NOMO-1 (cell line): ENCODE measurements at regions not wholly inside any gene's neighbourhood (a gene's known extent, or its start where the extent isn't known, plus 50 kb on each side); places are given as distances from the start of the nearest gene placed in this dataset.
"Not testable (repeated sequence)": the region's sequence is repeated elsewhere in the genome, so short reads cannot be mapped to it uniquely, and the experiment has no call there.

Experiments
- DNase-seq, 2 experiments: peaks; one replicate each; lab custom pipeline; 2025; ENCODE audit not compliant: unreplicated experiment in 2 of 2; lab: John Stamatoyannopoulos, UW

DNA sequence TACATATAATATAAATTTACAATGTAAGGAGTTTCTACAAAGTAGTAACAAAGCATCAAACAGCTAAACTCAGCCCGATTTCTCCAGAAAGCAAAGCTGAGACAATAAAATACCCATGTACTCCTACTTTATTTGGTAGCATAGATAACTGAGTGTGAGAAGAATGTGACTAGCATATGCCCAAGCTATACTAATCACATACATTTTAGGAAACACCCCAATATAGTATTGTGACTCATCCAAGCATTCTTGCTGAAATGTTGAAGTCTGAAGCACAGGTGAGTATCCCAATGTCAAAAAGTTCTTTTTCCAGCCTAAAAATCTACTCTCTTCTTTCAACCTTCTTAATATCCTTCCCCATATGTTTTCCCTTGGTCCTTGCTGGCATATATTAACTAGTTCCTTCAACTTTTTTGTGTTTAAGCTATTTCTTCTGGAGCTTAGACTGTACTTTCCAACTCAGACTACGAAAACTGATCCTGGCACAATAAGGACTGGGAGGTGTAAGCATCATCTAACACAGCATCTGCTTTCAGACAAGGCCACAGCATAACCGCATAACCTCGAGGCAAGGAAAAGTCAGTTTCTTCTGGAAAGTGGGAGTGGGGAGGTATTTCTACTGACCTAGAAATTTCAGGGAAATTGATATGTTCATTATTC is 163.0 kb upstream of the RNPC3 start:
- no peak for DNase-seq

DNA sequence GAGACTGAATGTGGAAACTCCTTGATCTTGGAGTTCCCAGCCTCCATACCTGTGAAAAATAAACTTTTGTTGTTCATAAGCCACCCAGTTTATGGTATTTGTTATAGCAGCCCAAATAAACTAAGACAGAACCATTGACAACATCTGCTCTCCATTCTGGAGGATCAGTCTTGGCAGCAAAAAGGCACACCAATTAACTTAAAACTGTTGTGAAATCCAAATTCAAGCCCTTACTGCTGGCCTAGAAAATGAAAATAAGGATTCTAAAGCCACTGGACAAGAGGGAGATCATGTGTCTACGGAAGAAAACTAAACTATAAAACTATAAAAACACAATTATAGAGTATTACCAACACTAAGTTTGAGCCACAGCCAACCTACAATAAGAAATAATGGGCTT is 172.1 kb upstream of the RNPC3 start:
- DNase-seq = no peak

DNA sequence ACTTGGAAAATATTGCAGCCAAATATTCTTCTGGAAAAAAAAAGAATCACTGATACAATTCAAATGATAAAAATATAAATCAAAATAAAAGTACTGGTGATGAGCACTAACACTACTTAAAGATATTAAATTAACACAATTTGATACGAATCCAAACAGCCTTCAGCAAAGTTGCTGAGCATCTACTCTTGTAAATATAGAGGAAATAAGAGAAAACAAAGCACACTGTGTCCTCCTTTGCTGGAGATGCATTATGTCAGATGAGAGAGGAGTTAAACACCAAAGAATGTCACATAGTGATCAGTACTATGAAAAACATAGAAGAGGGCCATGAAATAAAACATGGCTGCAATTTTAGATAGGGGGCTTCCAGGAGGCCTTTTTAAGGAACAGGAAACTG is 177.4 kb upstream of the RNPC3 start:
- no peak for DNase-seq

- DNase-seq = no peak
Measured at GRCh38 chr1:103344930-103345329, 180.6 kb upstream of the RNPC3 start.

DNA sequence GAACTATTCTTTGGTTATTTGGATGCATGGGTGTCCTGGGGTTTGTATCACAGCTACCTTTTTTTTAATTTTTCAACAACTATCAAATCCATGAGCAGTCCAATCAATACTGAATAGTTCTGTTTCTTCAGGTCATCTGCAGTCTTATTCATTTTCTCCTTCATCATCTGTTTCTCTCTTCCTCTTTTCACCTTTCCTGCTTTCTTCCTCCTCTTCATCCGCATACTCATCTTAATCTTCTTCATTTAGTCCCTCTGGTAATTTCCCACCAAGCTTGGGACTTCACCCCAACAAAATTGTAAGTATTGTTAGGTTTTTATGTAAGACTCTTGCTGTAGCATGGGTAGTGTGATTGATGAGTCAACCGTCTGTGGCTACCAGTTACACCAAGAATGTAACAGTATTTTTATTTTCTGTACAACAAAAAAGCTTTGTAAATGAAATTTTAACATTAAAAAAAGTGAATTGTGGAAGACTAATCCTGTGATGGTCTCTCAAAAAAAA is 184.1 kb upstream of the RNPC3 start:
- no peak for DNase-seq

DNA sequence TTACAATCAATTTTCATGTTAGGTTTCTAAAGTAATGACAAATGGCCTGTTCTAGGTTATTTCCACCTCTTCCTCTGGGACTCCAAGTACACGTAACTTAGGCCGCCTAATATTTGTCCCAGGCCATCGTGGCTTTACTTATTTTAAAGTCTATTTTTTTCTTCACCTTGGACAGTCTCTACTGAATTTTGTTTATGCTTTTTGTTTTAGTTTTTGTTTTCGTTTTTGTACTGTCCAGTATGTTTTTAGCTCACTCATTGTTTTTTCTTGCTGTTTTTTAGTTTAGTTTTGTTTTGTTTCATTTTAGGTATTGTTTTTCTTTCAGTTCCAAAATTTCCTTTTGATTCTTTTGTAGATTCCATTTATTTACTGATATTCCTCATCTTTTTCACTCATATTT is 187.7 kb upstream of the RNPC3 start:
- no peak for DNase-seq

- DNase-seq = no peak
Measured at GRCh38 chr1:103336408-103336807, 189.1 kb upstream of the RNPC3 start.

DNA sequence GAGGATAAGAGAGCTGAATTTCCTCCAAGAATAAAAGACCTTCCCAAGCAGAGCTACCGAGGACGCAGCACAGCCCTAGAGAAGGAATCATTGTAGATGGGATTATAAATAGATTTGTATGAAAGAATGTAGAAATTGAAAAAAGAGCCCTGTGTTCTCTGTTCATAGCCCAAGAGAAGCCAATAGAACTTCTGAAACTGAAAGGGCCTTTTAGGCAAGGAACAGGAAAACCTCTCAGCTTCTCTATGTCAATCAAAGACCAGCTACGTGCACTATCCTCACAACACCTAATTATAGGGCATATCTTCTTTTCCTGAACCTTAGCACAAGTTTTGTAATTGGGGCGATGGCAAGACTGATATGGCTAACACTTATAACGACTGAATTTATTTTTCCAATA is 192.4 kb upstream of the RNPC3 start:
- no peak for DNase-seq

DNA sequence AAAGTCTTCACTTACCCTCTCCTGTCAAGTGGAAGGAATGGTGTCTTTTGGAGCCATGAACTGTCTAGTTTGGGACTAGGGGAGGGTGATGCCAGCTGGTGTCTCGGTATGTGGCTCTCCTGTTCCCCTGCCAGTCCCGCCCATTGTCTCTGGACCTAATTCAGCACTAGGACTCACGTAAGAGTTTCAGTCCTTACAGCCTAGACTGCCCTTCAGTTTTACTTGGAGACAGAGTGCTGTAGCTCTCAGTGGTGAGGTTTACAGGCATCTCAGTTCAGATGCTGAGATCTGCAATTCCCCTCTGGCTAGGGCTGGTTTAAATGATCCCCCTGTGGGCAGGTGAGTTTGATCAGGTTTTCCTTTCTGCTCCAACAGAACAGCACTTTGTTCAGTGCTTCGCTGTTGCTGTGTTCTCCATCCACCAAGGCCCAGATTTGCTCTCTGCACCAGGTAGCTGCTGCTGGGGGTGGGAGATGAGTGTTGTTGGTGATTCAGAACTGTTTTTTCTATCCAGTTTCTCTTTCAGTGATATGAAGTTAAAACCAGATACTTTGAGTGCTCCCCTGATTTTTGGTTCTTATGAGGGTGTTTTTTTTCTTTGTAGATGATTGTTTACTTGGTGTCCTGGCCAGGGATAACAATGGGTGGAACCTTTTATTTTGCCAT is 198.3 kb upstream of the RNPC3 start:
- DNase-seq = no peak

- no peak for DNase-seq
Measured at GRCh38 chr1:103326595-103326994, 198.9 kb upstream of the RNPC3 start.

DNA sequence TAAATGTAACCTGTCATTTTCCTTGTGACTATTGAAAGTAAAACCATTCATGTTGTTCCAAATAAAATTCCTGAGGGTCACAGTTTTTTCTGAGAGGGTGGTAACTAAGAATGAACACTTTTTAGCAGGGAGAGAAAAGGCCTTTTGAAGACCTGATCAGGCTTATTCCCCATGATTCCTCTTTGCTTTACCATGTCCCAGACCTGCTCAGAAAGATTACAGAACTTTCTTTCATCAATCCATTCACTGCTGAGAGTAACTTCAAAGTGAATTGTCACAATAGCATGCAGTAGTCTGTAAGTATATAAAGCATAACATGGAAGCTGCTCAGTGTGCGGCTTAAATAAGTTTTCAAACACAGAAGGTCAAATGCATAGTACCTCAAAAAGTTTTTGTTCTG is 201.5 kb upstream of the COL11A1 start:
- no peak for DNase-seq

DNA sequence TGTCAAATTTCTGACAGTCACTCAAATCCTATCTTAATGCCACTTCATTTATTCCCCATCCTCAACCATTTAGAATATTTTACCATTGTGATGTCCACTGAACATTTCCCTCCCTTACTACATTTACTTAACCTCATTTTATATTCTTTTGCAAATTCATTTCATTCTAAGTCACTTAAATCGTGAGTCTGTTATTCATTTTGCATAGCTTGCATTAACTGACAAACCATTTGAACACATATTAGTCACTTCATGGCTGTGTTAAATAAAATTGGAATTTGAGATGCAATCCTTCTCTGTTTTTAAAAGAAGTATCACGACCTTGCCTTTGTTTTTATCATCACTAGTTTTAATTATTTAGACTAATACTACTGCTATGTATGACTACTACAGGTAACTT is 199.4 kb upstream of the COL11A1 start:
- DNase-seq = no peak

DNA sequence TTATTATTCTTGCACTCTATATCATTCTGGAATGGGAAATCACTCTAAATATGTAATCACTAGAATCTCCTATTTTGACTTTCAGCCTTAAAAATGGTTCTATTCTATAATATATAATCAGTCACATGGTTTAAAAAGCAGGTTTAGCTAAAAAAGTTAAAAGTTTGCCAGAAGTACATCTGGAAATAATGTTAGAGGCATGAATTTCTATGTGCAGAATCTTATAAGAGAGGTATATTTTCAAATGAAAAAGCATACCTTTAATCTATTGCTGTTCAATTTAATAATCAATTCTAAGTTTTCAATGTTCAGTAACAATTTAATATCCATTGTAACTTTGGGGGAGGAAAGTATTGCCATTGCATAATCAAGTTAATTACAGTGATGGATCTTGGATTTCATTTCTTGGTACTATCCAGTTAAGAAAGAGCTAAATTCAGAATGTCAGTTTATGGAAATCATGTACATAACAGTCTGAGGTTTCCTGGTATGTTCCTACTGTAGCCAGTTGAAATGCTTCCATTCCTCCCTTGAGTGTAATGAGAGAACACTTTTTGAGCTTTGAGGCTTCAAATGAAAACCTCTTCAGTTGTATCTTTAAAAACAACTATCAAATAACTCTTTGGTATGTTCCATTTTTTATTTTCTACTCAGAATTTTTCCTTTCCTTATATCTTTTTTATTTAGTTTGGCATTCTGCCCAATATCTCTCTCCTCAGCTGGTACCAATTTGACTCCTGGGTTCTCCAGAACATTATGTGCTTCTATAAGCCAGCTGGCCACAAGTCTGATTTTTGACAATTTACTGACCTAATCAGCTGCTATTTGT is 175.7 kb upstream of the COL11A1 start:
- no peak for DNase-seq

- no peak for DNase-seq
Measured at GRCh38 chr1:103283371-103283770, 175.0 kb upstream of the COL11A1 start.

GRCh38 chr1:103275725-103276124 is 167.4 kb upstream of the COL11A1 start:
- DNase-seq = peak; percentile 80 to 92

- no peak for DNase-seq
Measured at GRCh38 chr1:103274886-103275285, 166.6 kb upstream of the COL11A1 start.

DNA sequence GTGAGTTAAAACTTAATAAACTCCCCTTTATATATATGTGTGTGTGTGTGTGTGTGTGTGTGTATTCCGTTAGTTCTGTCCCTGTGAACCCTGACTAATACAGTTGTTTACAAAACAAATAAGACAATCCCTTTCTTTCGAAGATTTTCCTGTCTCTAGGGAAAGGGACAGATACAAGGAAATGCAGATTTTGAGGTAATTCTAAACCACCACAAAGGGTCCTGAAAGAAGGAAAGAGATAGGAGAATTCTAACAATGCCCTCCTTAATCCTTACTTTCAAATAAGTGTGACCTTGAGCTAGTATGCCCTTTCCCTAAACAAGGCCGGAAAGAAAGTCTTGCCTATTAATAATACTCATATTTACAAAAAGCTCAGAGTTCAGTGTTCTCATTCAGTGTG is 164.8 kb upstream of the COL11A1 start:
- no peak for DNase-seq

DNA sequence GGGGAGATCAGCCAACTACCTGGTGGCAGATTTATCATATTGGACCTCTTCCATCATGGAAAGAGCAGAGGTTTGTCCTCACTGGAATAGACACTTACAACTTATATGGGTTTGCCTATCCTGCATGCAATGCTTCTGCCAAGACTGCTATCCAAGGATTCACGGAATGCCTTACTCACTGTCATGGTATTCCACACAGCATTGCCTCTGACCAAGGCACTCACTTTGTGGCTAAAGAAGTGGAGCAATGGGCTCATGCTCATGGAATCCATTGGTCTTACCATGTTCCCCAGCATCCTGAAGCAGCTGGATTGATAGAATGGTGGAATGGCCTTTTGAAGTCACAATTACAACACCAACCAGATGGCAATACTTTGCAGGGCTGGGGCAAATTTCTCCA is 163.1 kb upstream of the COL11A1 start:
- not testable (repeated sequence) for DNase-seq

DNA sequence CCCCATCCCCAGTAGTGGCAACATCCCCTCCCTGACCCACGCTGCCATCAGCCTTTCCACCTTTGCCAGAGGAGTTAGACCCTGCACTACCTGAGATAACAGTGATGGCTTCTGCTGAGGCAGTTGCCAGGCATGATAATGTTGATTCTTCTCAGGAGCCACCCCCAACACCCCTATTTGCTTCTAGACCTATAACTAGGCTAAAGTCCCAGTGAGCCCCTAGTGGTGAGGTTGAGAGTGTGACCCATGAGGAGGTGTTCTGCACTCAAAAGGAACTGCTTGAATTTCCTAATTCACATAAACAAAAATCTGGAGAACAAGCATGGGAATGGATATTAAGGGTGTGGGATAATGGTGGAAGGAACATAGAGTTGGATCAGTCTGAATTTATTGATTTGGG is 159.6 kb upstream of the COL11A1 start:
- no peak for DNase-seq

GRCh38 chr1:103267266-103267665 is 158.9 kb upstream of the COL11A1 start:
- no peak for DNase-seq

DNA sequence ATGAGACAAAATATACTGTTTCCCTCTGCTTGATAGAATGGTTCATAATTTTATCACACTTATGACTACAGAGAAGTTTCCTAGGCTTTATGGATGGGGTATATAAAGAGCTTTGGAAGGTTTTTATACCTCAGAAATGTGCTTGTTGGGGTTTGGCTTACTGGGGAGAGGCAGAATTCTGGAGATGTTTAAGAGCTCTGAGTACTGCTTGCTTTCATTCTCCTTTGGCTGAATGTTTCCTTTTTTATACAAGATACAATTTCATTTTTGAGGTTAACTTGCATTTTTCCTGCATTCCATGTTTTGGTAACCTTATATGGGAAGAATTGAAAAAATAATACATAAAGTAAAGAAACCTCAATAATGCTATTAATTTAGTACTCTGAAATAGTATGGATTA is 157.7 kb upstream of the COL11A1 start:
- no peak for DNase-seq

- DNase-seq = no peak
Measured at GRCh38 chr1:103265551-103265950, 157.2 kb upstream of the COL11A1 start.
